ENCODE measurements at regions not wholly inside any gene's neighbourhood (a gene's known extent, or its start where the extent isn't known, plus 50 kb on each side); places are given as distances from the start of the nearest gene placed in this dataset.

- DNase-seq: no peak
Observed at GRCh38 chr11:131121426-131122333, 205.4 kb upstream of the SNX19 start.

GRCh38 chr11:131122448-131122847, 206.2 kb upstream of the SNX19 start:
- no peak for DNase-seq

- DNase-seq: no peak
Observed at GRCh38 chr11:131129474-131129873, 213.2 kb upstream of the SNX19 start.

- DNase-seq: no peak
Observed at GRCh38 chr11:131135611-131136010, 219.3 kb upstream of the SNX19 start.

GRCh38 chr11:131136486-131136885, 220.2 kb upstream of the SNX19 start:
- DNase-seq: no peak

GRCh38 chr11:131137046-131137445, 220.8 kb upstream of the SNX19 start:
- no peak for DNase-seq

- DNase-seq: no peak
Observed at GRCh38 chr11:131138731-131139130, 222.5 kb upstream of the SNX19 start.

GRCh38 chr11:131145791-131146190, 224.6 kb upstream of the NTM start:
- DNase-seq: peak in 1 of 2 experiments; percentile 10

- DNase-seq: peak; percentile 29 to 66
Observed at GRCh38 chr11:131146827-131147490, 223.5 kb upstream of the NTM start.

- DNase-seq: no peak
Observed at GRCh38 chr11:131154351-131154750, 216.1 kb upstream of the NTM start.

- DNase-seq: no peak
Observed at GRCh38 chr11:131157678-131158077, 212.7 kb upstream of the NTM start.

GRCh38 chr11:131160846-131161245, 209.6 kb upstream of the NTM start:
- no peak for DNase-seq

- DNase-seq: no peak
Observed at GRCh38 chr11:131163613-131164012, 206.8 kb upstream of the NTM start.

- no peak for DNase-seq
Observed at GRCh38 chr11:131165036-131165435, 205.4 kb upstream of the NTM start.

GRCh38 chr11:131168839-131169713, 201.3 kb upstream of the NTM start:
- DNase-seq: no peak

- no peak for DNase-seq
Observed at GRCh38 chr11:131172011-131172410, 198.4 kb upstream of the NTM start.

GRCh38 chr11:131178020-131178419, 192.4 kb upstream of the NTM start:
- no peak for DNase-seq

- DNase-seq: no peak
Observed at GRCh38 chr11:131178596-131178995, 191.8 kb upstream of the NTM start.

- no peak for DNase-seq
Observed at GRCh38 chr11:131179836-131180235, 190.6 kb upstream of the NTM start.

GRCh38 chr11:131185915-131186314, 184.5 kb upstream of the NTM start:
- DNase-seq: no peak

GRCh38 chr11:131186629-131187101, 183.8 kb upstream of the NTM start:
- DNase-seq: no peak

GRCh38 chr11:131190446-131190845, 180.0 kb upstream of the NTM start:
- DNase-seq: no peak

GRCh38 chr11:131191606-131192005, 178.8 kb upstream of the NTM start:
- no peak for DNase-seq
